HG03025 (cell line): ENCODE measurements at regions not wholly inside any gene's neighbourhood (a gene's known extent, or its start where the extent isn't known, plus 50 kb on each side); places are given as distances from the start of the nearest gene placed in this dataset.

Source experiments
- ATAC-seq: cut with Tn5 transposase; IDR thresholded peaks from one replicate; pipeline ENCODE4 v1.9.1; 2021; ENCODE audit warnings: mild to moderate bottlenecking, moderate library complexity; ENCODE audit not compliant: unreplicated experiment, low FRiP score

DNA sequence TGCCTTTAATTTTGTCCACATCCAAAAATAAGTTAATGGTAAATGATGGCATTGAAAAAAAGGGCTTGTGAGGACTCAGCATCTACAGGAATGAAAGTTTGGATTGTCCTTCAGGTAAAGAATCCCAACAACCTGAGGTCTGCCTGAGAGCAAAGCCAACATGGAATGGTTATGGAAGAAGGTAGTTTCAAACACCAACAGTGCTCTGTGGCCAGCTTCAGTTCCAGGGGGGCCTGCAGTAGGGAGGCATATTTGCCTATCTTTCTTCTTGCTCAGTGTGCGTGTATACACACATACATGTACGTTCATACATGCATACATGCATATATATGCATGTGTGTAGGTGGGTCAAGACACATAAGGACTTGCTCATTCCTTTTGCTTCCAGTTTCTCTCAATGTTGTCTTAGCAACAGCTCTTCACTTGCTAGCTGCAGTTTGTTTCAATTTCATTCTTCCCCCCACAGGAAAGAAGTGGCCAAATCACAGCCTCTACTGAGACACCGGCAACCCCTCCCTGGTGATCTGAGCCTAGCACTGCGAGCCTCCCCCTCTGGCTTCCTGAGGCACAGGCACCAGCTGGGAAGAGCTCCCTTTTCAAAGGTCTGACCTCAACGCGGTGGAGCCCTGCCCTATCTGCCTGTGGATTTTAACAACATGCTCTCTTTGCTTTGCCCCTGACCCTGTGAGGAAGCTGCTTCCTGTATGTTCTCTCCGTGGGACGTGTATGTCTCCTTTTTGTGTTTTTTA is 146.2 kb downstream of the KLF13 start:
- ATAC-seq: peak; percentile 87

DNA sequence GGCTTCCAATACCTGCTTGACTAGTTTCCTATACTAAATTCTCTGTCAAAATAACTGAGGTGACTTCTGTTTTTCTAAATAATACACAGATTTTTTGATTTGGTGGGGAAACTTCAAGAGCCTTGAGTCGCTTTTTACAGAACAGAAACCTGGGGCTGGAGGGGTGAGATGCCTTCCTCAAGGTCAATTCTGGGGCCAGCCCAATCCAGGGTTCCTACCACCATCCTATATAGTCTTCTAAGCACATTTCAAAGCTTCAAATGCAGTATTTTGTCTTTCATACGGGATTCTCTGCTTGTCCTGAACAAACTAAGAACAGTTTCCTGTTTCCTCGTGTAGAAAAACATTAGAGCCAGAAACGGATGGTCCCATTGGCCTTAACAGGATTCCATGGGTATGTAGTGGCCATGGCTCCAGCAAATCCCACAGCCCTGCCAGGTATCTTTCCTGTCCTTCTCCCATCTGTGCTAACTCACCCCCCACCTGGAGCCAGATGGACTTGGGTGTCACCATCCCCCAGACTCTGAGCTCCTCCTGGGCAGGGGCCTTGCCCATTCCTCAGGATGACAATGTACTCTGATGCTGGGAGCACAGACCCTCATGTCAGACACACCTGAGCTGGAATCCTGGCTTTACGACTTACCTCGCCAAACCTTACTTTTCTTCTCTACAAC is 146.9 kb downstream of the KLF13 start:
- no peak for ATAC-seq

DNA sequence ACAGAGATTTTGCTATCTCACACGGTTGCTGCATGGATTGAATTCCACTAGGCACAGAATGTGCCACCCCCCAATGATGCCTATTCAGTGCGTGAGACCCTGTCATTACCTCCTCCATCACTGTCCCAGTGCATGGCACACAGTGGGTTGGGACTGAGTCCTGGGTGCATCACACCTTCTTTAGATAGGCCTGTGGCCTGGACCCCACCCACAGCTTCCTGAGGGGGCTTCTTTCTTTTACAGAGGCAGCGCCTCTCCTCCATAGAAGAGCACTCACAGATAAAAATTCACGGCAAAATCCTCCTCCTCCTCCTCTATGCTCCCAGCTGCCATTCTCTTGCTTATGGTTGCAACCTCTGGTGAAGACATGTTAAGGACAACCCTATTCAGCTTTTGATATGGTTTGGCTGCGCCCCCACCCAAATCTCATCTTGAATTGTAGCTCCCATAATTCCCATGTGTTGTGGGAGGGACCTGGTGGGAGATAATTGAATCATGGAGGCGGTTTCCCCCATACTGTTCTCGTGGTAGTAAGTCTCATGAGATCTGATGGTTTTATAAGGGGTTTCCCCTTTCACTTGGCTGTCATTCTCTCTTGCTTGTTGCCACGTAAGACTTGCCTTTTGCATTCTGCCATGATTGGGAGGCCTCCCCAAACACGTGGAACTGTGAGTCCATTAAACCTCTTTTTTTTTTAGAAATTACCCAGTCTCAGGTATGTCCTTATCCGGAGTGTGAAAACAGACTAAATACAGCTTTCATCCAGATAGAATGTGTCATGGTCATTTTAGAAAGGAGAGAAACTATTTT is 147.6 kb downstream of the KLF13 start:
- ATAC-seq: no peak

DNA sequence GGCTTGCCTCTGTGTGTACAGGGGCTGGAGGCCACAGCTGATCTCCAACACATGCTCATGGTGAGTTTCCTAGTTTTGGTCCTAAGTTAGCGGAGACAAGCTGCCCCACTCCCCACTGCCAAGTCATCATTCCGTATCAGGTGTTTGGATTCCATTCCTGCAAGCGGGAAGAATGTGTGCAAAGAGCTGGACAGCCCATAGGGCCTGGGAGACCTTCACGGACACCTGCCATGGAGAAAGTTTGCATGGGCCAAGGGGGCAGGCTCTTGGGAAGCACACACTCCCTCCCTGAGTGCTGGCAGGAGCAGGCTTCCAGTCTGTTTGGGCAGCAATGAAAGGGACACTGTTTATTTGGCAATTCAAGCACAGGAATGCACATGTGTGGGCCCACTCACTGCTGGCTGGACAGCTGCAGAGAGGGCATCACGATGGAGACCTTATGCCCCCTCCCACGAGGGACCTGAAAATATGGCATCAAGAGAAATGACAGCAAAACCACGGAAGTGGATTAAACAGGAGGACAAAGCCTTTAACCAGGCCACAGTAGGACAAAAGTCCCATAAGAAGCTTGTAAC is 149.7 kb downstream of the KLF13 start:
- ATAC-seq: no peak

DNA sequence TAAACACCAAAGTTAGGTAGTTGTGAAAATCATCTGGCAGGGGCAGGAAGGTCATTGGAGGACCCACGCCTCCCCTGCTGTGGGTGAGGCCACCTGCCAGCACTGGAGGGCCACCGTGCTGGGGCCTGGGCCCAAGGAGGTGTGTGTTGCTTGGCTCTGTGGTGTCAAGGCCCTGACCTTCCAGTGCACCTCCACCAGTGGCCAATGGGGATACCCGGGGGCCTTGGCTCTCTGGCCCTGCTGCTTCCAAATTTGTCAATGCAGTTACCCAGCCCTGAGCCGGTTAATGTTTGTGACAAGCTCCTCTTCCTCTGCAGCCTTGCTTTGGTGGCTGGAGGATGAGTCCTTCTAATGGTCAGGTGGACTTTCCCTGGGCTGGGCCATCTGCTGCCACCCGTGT is 150.2 kb downstream of the KLF13 start:
- ATAC-seq: no peak

DNA sequence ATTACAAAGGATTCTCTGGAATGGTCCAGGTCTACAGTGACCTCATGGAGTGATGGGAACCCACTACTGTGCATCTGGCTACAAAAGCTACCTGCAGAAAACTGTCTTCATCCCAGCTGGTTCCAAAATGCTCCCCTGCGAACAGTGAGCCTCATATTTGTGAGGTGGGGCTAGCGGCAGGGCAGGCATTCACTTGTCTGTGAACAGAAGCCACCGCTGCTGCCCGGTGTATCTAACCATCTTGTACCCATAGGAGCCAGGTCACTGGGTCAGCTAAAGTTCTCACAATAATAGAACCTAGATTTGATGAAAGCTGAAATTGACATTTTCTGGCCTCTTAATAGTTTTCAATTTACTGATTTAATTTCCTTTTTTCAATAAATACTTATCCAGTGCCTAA is 150.7 kb downstream of the KLF13 start:
- no peak for ATAC-seq

DNA sequence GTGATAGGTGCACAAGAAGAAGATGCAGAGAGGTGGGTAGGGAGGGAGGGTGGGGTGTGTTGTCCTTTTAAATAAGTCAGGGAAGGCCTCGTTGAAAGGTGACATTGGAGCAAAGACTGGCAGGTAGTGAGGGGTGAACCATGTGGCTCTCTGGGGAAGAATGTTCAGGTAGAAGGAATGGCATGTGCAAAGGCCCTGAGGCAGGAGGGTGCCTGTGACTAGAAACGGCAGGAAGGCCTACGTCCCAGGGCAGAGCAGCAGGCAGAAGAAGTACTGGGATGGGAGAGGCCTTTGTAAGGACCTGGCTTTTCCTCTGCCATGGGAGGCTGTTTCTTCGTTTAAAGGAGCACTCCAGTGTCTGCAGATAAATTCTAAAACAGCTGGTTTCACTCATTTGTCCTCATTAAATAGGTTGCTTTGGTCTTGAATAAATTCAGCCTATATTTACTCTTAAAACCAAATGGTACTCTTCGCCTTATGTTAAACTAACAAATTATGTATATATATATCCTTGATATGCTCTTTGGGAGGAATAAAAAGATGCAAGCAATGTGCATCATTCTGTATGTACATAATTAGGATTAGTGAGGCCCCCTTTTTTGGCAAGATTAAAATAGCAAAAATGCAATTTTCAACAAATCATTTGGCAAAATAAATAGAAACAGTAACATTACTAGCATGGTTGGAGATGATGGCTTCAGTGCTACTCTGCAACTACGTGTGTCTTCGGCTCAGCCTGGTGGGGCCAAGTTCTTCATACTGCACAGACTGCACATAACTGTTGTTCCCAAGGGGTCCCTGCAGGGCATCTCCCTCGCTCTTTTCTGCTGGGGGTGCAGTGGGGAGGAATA is 151.4 kb downstream of the KLF13 start:
- no peak for ATAC-seq

DNA sequence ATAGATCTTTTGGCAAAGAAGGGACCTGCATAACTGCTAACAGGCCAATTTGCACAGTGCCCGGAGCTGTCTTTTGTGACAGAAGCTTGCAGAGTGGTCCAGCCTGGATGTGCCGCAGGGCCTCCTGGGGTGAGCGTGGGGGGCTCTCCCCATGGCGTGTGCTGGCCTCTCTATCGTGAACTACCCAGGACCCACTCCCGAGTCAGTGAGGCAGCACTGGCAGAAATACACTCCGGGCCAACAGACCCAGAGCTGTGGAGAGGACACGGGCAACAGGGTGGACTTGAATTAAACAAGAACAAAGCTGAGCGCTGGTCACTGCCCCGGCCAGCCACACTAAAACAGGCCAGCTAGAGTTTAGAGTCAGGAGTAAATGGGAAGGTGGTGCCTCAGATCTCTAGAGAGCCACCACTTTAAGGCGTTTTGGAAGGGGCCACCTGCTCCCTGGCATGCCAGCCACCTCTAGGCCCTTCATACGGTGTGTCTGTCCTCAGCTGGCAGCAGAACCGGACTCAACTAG is 152.1 kb downstream of the KLF13 start:
- ATAC-seq: no peak

DNA sequence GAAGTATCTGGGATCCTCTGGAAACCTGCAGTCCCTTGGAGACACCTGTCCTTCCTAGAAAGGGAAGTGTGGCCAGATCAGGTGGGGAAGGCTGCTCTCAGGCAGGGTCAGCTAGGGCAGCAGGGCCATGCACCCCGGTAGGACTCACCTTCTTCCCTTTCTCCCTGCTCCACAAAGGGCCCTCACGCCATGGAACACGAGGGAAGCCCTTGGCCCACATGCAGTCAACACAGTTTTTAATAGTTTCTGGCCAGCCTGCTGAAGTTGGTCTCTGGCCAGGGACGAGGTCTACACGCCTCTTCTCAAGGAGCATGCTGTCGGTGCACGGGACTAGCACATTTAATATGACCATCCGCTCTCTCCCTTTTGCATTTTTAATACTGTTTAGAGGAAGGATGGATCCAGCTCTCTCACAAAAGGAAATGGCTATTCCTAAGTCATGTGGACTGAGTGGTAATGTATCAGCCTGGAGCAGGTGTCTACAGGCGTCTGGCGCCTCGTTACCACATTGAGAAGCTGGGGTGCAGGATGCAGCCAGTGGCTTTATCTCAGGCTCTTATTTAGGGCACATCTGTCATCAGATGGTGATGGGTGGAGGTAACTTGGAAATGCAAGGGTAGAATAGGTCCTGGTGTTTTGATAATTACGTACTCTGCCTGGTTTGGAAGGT is 153.9 kb downstream of the KLF13 start:
- no peak for ATAC-seq

DNA sequence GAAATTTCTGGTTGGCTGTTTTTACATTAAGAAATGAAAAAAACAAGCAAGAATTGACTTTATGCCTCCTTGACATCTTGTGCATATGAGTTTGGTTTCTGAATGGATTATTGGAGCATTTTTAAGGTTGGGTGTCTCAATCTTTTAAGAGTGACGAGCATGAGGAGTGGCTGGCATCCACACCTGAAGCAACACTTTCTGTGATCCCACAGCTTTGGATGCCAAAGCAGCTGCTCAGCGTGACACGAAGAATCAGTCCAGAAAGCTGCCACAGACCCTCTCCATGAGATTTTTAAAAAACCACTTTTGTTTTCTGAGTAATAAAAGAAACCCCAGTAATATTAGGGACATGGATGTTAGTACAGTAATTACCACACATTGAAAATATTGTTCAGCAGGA is 154.5 kb downstream of the KLF13 start:
- no peak for ATAC-seq

DNA sequence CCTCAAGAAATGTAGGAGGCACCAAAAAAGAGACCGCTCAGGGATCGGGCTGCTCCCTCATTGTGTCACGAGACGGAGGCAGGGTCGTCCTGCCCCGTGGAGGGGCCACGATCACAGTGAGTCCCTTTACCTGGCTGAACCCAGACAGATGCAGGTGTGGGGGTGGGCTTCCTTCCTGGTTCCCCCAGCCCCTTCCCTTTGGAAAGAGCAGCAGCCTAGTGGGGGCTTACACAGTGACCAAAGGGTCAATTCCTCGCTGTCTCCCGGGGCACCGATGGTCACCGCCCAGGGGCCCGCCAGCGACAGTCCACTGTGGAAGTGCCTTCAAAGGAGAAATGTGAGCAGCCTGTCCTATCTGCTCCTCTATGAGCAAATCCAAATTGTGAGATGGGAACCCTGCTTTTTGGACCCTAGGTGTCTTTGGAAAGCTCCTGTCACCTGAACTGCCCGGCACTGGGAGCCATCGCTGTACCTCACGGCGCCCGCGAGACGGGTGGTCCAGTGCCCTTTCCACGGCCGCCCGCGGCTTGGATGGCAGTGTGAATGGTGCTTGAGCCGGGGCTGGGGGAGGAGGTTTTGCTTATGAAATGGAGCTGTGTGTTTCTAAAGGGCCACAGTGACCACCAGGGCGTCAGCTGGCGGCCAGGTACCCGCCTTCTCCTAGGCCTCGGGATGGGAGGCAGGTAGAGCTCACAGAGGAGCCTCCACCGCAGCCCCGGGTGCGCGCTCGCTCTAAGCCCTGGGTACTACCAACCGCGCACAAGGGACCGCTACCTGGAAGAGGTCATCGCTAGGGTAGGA is 155.7 kb downstream of the KLF13 start:
- no peak for ATAC-seq

DNA sequence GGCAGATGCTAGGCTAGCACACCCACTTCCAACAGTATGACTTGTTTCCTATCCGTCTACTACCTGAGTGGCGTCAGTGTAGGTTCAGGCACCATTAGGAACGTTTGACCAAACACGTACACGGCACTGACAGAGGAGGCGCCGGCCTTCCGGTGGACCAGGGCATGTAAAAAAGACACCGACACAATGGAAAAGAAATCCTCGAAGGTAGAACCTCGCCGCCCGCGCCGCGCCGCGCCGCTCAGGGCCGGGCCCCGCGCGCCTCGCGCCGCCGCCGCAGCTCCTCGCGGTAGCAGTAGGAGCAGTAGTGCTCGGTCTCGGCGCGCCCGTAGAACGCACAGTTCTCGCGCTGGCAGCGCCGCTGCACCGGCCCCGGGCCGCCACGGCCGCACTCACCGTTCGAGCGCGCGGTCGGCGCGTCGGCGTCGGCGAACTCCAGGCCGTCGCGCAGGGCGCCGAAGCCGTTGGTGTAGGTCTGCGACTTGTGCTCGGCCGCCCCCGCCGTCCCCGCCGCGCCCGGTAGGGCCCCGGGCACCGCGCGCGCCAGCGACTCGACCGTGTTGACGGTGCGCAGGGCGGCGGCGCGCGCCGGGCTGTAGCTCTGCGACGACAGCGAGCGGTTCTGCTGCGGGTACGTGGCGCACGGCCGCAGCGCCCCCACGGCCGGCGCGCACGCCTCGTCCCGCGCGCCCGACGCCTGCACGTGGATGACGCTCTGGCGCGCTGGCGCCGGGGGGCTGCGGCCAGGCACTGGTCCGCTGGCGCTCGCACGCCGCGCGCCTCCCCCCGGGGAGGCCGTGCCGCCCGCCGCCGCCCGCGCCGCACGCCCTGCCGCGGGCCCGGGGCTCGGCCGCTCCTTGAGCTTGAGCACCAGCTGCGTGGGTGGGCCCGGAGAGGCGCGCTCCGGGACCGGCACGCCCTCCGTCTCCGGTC is 156.7 kb downstream of the KLF13 start:
- ATAC-seq: no peak

DNA sequence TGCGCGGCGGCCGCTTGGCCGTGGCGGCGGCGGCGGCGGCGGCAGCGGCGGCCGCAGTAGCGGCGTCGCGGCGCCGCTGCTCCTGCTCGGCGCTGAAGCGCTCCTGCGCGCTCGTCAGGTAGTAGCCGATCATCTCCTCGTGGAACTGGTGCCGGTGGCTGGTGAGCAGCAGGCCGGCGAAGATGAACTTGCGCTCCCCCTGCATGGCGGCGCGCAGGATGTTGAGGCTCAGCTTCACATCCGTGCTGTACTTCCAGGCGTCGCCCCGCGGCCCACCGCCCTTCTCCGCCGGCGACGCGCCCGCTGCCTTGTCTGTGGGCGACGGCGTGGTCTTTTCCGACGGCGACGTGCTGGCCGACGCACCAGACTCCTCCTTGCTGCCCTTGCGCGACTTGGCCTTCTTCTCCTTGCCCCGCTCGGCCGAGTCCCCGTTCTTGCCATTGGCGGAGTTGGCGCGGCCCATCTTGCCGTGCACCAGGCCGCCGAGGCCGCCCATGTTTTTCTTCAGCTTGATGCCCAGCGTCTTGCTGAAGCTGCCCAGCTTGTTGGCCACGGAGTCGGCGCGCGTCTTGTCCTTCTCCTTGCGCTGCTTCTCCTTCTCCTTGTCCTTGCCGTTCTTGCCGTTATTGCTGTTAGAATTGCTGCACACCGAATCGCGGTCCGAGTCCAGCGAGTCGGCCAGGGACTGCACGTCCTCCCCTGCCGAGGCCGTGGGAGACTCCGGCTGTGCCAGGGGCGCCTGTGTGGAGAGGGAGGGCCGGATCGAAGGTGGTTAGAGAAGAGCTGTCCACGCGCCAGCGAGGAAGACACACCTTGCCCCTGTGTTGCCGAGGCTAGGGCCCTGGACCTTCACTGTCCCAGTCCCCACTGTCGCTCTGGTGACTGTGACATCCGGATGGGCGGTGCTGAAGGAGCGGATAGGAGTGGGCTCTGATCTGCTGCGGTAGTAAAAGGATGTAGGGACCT is 157.6 kb downstream of the KLF13 start:
- no peak for ATAC-seq

DNA sequence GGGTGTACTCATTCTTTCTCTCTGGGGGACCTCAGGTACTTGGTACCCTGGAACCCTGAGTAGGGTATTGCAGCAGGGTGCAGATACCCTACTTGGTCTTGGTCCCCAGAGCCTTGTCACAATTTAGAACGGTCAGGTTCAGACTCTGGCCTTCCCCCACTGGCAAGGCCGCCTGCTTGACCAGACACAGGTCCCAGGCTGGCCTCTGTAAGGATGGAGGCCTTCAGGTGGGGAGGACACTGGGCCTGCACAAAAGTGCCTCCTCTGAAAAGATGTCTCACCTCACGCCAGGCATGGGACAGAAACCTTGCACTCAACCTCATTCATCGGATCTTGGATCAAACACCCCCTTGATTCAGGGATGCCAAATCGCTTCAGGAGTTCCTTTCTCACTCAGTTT is 158.4 kb downstream of the KLF13 start:
- ATAC-seq: no peak

DNA sequence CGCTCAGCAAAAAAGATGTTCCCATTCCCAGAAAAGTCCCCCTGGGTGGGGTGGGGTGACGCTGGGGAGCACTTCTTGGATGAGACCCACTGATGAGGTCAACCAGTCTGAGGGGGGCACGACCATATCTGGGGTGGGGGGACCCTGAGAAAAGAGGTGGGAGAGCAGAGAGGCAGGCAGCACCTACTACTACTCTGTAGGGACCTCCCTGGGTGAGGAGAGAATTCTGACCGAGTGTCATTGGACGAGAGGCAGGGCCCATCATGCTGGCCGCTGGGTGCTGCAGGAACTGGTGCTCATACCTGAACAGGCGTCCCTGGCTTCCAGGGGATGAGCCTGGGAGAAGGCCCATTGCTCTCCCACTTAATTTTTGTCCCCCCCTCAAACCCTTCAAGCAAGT is 158.8 kb downstream of the KLF13 start:
- ATAC-seq: no peak

DNA sequence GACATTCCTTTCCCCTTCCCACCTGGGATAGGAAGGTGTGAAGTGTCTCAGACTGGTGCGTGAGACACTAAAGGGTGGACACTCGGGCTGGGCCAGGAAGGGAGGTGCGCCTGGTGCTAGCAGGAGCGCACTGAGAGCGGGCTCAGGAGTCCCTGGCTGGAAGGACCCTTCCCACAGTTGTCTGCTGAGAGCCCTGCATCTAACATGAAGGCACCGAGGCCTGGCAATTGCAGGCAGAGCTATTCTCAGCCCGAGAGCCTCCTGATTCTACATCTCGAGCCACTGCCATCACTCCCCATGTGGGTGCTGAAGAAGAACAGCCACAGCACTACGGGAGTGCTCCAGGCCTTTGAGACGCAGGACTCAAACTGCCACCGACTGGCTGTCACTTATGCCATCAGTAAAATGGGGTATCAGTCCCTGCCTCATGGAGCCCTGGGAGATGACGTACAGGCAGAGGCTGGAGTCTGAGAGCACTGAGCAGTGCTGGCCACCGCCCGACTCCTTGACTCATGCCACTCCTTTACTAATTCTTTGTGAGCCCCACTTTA is 159.4 kb downstream of the KLF13 start:
- no peak for ATAC-seq
